Calu3 (cell line): ENCODE measurements at regions not wholly inside any gene's neighbourhood (a gene's known extent, or its start where the extent isn't known, plus 50 kb on each side); places are given as distances from the start of the nearest gene placed in this dataset.

ENCODE experiments used
- BruUV-seq: library from RNA; stranded (reverse); fragments of 400-500 nt; replicated peaks from 2 replicates; lab custom pipeline; 2021; lab: Mats Ljungman, UMichigan
- CTCF ChIA-PET: fragments of 300-600 bp; sonication (Branson Sonifier 250); formaldehyde crosslinking; loops from one replicate; lab custom pipeline; 2022; ENCODE audit warnings: antibody characterized with exemption; lab: Charles Lee
- DNase-seq: peaks from one replicate; pipeline ENCODE4 v3.0.0; 2022
- H3K27ac Mint-ChIP-seq: one replicate; pipeline ENCODE4 v1.8.0; 2022; ENCODE audit warnings: mixed read lengths; ENCODE audit not compliant: unreplicated experiment
- H3K27me3 Mint-ChIP-seq: one replicate; pipeline ENCODE4 v1.8.0; 2022; ENCODE audit warnings: mixed read lengths; ENCODE audit not compliant: unreplicated experiment
- H3K36me3 Mint-ChIP-seq: one replicate; pipeline ENCODE4 v1.8.0; 2022; ENCODE audit warnings: mild to moderate bottlenecking, moderate library complexity, mixed read lengths; ENCODE audit not compliant: insufficient read depth, unreplicated experiment
- H3K4me1 Mint-ChIP-seq: one replicate; pipeline ENCODE4 v1.8.0; 2022; ENCODE audit warnings: mild to moderate bottlenecking, low read depth, mixed read lengths; ENCODE audit not compliant: unreplicated experiment
- H3K4me3 Mint-ChIP-seq: one replicate; pipeline ENCODE4 v1.8.0; 2022; ENCODE audit warnings: mild to moderate bottlenecking, low read depth, moderate library complexity, mixed read lengths; ENCODE audit not compliant: unreplicated experiment
- H3K9me3 Mint-ChIP-seq: one replicate; pipeline ENCODE4 v1.8.0; 2022; ENCODE audit warnings: low read depth, mixed read lengths; ENCODE audit not compliant: unreplicated experiment
- intact Hi-C: fragments of 100-400 bp; cut with micrococcal nuclease; formaldehyde crosslinking; loops from one replicate; pipeline ENCODE4 v1.10.0; 2022; ENCODE audit not compliant: unreplicated experiment
- TF ChIP-seq, protein P1 (sequence below): fragments of 200-600 bp; IDR thresholded peaks from one replicate; pipeline ENCODE4 v1.8.0; 2022; ENCODE audit warnings: antibody characterized with exemption; ENCODE audit not compliant: unreplicated experiment

DNA sequence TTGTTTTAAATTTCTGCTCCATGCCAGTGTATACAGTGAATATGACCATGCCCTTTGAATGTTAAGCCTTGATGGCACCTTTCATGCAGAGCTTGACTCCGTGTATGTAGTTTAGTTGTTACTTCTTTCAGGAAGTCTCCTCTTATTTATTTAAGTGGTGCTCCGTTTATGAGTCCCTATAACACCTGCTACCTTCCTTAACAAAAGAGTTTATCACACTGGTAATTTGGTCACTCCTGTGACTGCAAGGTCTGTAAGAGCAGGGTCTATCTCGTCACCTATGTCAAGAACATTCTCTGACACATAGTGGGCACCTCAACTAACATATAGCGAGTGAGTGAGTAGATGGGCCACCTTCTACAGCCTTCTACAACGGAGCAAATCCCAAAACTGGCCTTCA, 152.5 kb downstream of the CCDC34 start:
- TF ChIP-seq, protein P1, sequence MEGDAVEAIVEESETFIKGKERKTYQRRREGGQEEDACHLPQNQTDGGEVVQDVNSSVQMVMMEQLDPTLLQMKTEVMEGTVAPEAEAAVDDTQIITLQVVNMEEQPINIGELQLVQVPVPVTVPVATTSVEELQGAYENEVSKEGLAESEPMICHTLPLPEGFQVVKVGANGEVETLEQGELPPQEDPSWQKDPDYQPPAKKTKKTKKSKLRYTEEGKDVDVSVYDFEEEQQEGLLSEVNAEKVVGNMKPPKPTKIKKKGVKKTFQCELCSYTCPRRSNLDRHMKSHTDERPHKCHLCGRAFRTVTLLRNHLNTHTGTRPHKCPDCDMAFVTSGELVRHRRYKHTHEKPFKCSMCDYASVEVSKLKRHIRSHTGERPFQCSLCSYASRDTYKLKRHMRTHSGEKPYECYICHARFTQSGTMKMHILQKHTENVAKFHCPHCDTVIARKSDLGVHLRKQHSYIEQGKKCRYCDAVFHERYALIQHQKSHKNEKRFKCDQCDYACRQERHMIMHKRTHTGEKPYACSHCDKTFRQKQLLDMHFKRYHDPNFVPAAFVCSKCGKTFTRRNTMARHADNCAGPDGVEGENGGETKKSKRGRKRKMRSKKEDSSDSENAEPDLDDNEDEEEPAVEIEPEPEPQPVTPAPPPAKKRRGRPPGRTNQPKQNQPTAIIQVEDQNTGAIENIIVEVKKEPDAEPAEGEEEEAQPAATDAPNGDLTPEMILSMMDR: no peak
- CTCF ChIA-PET: interaction anchor here (0.7 kb wide), 3 partner anchors 24 to 157 kb away, joined by 3 to 4 read pairs (median 3); no protein-coding TSS in a partner anchor
- Mint-ChIP-seq H3K9me3 (peaks cover 9% of the 10 kb centered on the region), H3K4me1 (peaks cover 80% of the 10 kb centered on the region), H3K4me3 (no peak overlapping the region), H3K27ac (peak overlapping the region; percentile 89), H3K27me3 (no peaks in the 10 kb centered on the region), H3K36me3 (no peaks in the 10 kb centered on the region)
- intact Hi-C loops: no loop called here
- no TSS peak for BruUV-seq
- no peak for DNase-seq

DNA sequence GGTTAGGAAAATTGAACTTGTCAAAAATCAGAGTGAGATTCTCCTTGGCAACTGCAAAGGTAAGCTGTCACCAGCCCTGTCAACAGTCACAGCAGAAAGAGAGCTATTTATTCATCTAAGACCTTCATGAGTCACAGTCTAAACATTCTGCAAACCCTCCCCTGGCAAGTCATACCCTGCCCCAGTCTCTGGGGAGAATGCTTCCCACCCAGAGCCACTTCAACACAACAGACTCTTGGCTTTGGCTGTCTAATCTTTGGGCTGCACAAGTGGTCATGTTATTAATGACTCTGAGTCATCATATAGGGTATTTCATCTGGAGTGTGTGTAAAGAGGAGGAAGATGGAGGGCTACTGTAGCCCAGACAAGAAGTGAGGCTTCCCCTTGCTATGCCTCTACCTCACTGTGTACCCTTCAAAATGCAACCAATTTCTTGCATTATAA, 153.4 kb downstream of the CCDC34 start:
- CTCF ChIA-PET: interaction anchor here (0.5 to 1.6 kb wide), 9 partner anchors 8 to 633 kb away, joined by 3 to 12 read pairs (median 3); partner anchors contain the start of gene LGR4
- H3K4me1 Mint-ChIP-seq: peaks cover 73% of the 10 kb centered on the region
- peak overlapping the region; percentile 89 for H3K27ac Mint-ChIP-seq
- no peak overlapping the region for H3K4me3 Mint-ChIP-seq
- no peaks in the 10 kb centered on the region for H3K36me3 Mint-ChIP-seq
- intact Hi-C loops: loop anchor here (5.0 kb wide), 2 partner anchors 183 to 263 kb away; partner anchors contain the start of gene LGR4
- no TSS peak for BruUV-seq
- DNase-seq: peak; percentile 81
- TF ChIP-seq, protein P1: no peak
- H3K27me3 Mint-ChIP-seq: no peaks in the 10 kb centered on the region
- H3K9me3 Mint-ChIP-seq: peaks cover 9% of the 10 kb centered on the region

GRCh38 chr11:27208846-27209245, 154.2 kb downstream of the CCDC34 start:
- H3K36me3 Mint-ChIP-seq: no peaks in the 10 kb centered on the region
- H3K4me1 Mint-ChIP-seq: peaks cover 66% of the 10 kb centered on the region
- no peaks in the 10 kb centered on the region for H3K27me3 Mint-ChIP-seq
- H3K9me3 Mint-ChIP-seq: peaks cover 9% of the 10 kb centered on the region
- CTCF ChIA-PET: interaction anchor here (0.5 to 1.6 kb wide), 4 partner anchors 9 to 266 kb away, joined by 3 to 12 read pairs (median 5); partner anchors contain the start of gene LGR4
- TF ChIP-seq, protein P1: no peak
- no TSS peak for BruUV-seq
- DNase-seq: no peak
- no peak overlapping the region for H3K27ac Mint-ChIP-seq
- no peak overlapping the region for H3K4me3 Mint-ChIP-seq
- intact Hi-C loops: loop anchor here (5.0 kb wide), 2 partner anchors 183 to 263 kb away; partner anchors contain the start of gene LGR4

DNA sequence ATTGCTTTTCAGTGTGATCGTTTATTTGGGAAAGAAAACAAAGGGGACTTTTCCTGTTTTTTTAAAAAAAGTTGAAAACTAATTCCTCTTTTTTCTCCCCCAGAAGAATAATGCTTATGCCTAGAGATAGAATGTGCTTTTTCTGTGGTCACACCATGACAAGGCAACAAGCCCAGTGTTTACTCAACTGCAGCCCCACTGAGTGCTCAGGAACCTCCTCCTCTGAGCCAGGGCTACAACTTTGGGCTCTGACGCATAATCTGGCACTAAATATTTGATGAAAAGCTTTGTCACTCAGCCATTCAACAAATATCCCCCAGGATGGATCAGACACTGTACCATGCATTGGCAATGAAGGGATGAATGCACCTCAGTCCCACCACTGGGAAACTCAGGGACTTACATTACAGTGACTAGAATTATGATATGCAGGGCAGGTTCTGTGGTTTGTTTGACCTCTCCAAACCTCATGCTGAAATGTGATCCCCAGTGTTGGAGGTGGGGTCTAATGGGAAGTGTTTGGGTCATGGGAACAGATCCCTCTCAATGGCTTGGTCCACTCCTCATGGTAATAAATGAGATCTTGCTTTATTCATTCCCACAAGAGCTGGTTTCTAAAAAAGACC, 155.9 kb downstream of the CCDC34 start:
- no peak overlapping the region for H3K27ac Mint-ChIP-seq
- H3K4me3 Mint-ChIP-seq: no peak overlapping the region
- no peaks in the 10 kb centered on the region for H3K27me3 Mint-ChIP-seq
- no peaks in the 10 kb centered on the region for H3K36me3 Mint-ChIP-seq
- intact Hi-C loops: loop anchor here (5.0 kb wide), 2 partner anchors 185 to 265 kb away; partner anchors contain the start of gene LGR4
- peaks cover 9% of the 10 kb centered on the region for H3K9me3 Mint-ChIP-seq
- DNase-seq: no peak
- TF ChIP-seq, protein P1: no peak
- peaks cover 53% of the 10 kb centered on the region for H3K4me1 Mint-ChIP-seq
- no TSS peak for BruUV-seq
- CTCF ChIA-PET: no interaction called here
